LoVo (cell line): ENCODE measurements at regions not wholly inside any gene's neighbourhood (a gene's known extent, or its start where the extent isn't known, plus 50 kb on each side); places are given as distances from the start of the nearest gene placed in this dataset.

ENCODE experiments used
- DNase-seq: peaks from one replicate; pipeline ENCODE4 v3.0.0-alpha.2; 2016; ENCODE audit warnings: low spot score

- no peak for DNase-seq
Observed at GRCh38 chr15:92304223-92304975, 89.3 kb upstream of the ST8SIA2 start.

GRCh38 chr15:92305343-92305742 lies 88.3 kb upstream of the ST8SIA2 start:
- no peak for DNase-seq

- no peak for DNase-seq
Observed at GRCh38 chr15:92306663-92307062, 87.0 kb upstream of the ST8SIA2 start.

- DNase-seq: no peak
Observed at GRCh38 chr15:92315144-92315543, 78.5 kb upstream of the ST8SIA2 start.

- DNase-seq: no peak
Observed at GRCh38 chr15:92315595-92316211, 78.0 kb upstream of the ST8SIA2 start.

- no peak for DNase-seq
Observed at GRCh38 chr15:92316586-92317295, 76.9 kb upstream of the ST8SIA2 start.

GRCh38 chr15:92320012-92320699 lies 73.5 kb upstream of the ST8SIA2 start:
- DNase-seq: no peak

GRCh38 chr15:92322566-92323355 lies 70.9 kb upstream of the ST8SIA2 start:
- no peak for DNase-seq

- no peak for DNase-seq
Observed at GRCh38 chr15:92323525-92323924, 70.2 kb upstream of the ST8SIA2 start.

- DNase-seq: no peak
Observed at GRCh38 chr15:92324101-92324963, 69.3 kb upstream of the ST8SIA2 start.

GRCh38 chr15:92326236-92326635 lies 67.4 kb upstream of the ST8SIA2 start:
- no peak for DNase-seq

- DNase-seq: no peak
Observed at GRCh38 chr15:92327033-92327432, 66.6 kb upstream of the ST8SIA2 start.

GRCh38 chr15:92328207-92328606 lies 65.5 kb upstream of the ST8SIA2 start:
- no peak for DNase-seq

GRCh38 chr15:92332125-92332899 lies 61.4 kb upstream of the ST8SIA2 start:
- no peak for DNase-seq

- no peak for DNase-seq
Observed at GRCh38 chr15:92333709-92334108, 60.0 kb upstream of the ST8SIA2 start.

- DNase-seq: no peak
Observed at GRCh38 chr15:92336419-92336987, 57.2 kb upstream of the ST8SIA2 start.

GRCh38 chr15:92339361-92339760 lies 54.3 kb upstream of the ST8SIA2 start:
- DNase-seq: no peak
